ENCODE measurements at regions not wholly inside any gene's neighbourhood (a gene's known extent, or its start where the extent isn't known, plus 50 kb on each side); places are given as distances from the start of the nearest gene placed in this dataset.
"Not testable (repeated sequence)": the region's sequence is repeated elsewhere in the genome, so short reads cannot be mapped to it uniquely, and the experiment has no call there.

DNA sequence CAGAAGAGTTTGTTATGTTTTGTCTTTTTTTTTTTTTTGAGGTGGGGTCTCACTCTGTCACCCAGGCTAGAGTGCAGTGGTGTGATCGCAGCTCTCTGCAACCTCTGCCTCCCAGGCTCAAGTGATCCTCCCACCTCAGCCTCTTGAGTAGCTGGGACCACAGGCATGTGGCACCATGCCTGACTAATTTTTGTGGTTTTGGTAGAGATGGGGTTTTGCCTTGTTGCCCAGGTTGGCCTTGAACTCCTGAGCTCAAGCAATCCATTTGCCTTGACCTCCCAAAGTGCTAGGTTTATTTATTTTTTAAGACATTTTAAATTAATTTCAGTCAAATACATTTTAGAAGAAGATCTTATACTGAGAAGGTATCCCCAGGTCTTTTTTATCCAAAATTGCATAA is 366.7 kb downstream of the KCNJ2 start:
- DNase-seq: no peak

DNA sequence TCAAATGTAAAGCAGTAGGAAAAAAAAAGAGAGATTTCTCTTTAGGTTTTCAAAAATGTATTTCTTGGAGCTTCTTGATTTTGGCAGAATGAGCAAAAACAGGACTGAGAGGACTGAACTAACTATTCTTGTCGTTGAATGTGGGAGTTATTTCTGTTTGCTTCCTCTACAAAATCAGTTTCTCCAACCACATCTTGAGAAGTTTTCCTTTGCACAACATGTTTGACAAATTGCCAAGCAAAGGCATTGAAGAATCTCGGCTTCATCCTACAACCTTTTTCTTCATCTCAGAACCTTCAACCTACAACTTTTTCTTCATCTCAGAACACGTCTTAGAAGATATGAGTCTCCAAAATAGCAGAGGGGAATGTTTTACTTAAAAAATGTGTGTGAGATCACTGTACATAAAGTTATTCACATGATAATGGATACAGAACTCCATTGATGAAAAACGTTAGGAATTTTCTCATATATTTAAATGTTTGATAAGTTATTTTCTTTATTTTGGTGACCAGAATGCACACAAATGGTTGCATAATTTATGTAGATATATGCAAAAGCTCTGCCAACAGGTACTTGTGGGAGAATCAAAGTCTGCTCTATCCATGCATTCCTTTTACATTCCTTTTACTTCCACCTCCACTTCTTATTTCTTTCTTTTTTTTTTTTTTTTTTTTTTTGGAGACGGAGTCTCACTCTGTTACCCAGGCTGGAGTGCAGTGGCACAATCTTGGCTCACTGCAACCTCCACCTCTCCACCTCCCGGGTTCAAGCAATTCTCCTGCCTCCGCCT is 370.0 kb downstream of the KCNJ2 start:
- DNase-seq: no peak

DNA sequence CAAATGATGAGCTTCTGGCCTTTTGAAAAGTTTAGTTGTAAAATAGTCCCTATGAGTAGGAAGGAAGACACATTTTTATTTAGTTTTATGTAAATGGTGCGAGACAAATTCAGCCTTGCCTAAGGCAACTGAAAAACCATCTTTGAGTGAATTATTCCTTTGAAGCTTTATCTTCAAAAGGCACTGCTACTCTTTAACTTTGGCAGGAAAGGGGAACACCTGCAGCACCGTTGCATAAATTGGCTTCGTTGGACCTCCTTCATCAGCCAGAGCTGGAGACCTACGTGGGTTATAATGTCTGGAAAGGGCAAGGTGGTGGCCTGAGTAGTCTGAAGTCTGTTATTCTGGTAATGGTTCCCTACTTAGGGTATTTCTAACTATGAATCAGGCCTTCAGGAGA is 373.5 kb downstream of the KCNJ2 start:
- no peak for DNase-seq

DNA sequence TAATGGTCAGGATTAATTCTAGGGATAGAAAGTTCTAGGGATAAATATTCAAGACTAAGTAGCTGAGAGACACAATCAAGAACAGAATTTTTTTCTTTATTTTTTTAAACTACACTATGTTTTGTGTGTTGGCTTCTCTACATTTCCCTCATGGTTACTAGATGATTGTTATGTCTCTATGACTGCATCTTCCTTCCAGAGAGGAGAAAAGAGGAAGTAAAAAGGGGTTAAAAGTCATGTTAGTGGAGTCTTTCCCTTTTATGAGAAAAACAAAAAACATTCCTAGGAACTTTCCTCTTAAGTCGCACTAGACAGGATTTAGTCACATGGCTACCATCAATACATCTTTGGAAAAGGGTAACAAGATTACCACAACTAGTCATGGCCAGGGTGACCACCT is 375.0 kb downstream of the KCNJ2 start:
- no peak for DNase-seq

DNA sequence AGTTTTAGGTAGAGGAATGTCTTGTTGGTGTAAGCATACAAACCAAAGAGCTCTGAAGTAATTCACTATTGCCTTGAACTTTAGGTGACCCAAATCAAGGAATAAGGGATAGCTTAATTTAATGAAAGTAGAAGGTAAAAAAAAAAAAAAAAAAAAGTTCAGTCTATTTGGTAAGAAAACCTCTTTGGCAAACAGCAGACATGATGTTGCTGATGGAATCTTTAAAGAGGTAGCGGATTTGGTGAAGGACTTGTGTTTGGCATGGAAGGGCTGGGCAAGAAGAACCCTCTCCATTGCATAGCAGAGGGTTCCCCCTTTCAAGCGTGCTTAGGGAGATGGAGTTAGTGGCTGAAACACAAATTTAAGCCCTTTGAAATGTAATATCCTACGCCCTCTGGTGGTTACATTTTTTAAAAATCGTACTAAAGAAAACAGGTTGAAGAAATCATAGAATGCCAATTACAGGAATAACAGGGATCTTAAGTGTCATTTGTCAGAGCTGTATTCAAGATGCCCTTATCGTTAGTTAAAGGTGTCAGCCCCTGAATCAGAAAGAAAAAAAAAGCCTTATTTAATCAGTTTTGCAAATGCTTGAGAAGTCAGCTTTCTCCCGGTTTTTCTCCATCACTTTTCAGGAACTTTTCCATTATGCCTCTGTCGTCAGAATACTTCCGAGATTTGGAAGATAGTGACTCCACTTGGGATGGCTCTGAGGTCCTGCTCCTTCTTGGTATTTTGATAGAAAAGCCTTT is 383.1 kb downstream of the KCNJ2 start:
- no peak for DNase-seq

GRCh38 chr17:70552982-70553334 is 383.6 kb downstream of the KCNJ2 start:
- no peak for DNase-seq

GRCh38 chr17:70555723-70556122 is 386.4 kb downstream of the KCNJ2 start:
- no peak for DNase-seq

DNA sequence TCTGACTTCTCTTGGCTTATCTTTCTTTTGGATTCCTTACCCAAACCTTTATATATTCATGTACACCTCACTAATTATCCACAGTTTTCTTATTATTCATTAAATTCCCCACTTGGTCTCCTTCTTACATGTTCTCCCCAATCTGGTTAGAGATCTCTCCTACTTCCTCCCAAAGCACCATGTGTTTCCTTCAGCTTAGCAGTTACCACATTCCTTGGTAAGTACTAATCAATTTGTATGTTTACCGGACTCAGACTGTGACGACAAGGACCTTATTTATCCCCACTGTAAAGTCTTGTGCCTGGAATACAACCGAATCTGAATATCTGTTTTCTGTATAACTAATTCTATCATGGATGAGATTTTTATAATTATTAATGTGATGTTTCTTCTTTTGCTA is 389.5 kb downstream of the KCNJ2 start:
- DNase-seq: no peak

DNA sequence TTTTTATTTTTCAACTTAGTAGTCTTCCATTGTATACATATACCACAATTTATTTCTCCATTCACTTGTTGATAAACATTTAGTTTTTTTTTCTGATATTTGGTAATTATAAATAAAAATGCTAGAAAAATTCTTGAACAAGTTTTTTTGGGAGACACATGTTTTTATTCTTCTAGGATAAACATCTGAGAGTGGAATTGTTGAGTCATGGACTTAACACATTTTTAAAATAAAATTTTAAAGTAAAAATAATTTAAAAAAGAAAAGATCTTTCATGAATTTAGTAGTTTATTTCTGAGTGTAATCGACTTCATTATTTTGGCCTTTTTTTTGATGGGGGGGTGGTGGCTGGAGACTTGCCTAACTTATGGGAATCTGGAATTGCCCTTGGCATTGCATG is 391.1 kb downstream of the KCNJ2 start:
- DNase-seq: no peak

DNA sequence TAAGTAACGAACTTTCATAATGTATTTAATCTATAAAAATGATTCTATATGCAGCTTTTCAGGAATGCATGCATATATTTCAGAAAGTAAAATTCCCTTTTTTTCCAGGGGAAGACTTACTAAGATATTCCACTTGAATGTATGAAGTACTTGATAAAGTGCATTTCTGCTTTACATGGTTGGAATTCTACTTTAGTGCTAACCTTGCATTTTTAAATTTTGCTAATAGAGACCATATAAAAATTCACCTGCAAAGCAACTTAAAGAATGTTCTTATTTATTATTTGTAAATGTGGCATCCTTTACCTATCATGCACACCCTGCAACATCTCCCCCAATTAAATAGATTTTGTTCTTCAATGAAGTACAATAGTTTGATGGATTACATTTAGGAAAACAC is 392.8 kb downstream of the KCNJ2 start:
- DNase-seq: no peak

DNA sequence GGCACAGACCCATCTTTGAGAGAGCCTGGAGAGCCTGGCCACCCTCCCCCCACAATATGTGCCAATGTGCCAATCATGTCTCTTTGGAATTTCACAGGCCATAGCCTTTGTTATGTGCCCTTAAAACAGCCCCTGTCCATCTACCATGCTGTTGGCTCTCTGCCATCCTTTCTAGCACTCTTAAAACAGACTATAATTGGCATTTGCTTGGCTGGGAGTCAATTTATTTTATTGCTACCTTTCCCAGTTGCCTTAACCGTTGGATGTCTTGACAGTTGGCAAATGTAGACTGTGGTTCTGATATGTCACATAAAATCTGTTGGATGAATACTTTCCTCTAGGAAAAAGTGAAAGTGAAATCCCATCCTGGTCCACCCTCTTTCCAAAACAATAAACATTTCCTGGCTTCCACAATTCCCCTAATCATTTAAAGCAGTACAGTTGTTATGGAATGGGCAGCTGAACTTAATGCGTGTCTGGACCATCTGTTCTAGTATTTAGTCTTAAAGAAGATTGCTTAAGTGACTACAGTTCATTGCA is 394.0 kb downstream of the KCNJ2 start:
- no peak for DNase-seq

DNA sequence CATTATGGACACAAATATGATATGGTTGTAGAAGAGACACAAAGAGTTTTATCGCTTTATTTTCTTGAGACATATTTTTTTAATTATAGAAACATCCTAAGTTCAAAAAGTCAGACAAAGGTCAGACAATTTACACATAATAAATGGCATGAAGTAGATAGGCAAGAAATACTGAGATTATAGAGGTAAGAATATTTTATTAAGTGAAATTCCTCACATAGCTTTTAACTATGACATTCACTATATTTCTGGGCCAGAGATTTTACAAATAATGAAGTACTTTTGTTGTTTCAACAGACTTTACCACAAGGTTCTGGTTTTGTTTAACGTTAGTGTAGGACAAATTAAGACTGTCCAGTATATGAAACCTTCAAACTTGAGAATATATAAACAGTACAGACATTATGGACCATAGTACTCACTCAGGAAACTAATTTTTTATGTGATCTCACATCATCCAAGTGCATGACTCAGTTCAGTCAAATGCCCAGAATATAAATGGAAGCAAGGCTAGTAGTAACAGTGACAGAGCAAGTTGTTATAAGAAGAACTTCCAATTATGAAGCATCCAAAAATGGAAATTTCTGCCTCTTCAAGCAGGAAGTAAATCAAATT is 394.8 kb downstream of the KCNJ2 start:
- no peak for DNase-seq

- no peak for DNase-seq
Observed at GRCh38 chr17:70569128-70569527, 399.8 kb downstream of the KCNJ2 start.

GRCh38 chr17:70577456-70577855 is 408.1 kb downstream of the KCNJ2 start:
- no peak for DNase-seq

DNA sequence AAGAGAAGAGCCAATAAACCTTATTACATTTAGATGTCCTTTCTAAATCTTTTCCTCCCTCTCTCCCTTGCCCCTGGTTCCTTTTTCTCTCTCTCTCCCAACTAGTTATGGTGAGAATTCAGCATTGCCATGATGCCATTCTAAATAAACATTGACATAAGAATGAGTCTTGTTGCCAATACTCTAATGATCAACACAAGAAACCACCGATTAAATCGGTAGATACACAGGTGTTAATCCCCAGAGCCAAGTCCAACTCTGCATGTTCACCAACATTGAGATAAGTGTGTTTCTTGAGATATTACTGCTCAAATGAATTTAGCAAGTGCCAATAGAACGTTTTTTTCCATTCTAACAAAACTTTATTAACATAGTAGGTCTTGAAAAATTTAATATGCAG is 412.1 kb downstream of the KCNJ2 start:
- no peak for DNase-seq

DNA sequence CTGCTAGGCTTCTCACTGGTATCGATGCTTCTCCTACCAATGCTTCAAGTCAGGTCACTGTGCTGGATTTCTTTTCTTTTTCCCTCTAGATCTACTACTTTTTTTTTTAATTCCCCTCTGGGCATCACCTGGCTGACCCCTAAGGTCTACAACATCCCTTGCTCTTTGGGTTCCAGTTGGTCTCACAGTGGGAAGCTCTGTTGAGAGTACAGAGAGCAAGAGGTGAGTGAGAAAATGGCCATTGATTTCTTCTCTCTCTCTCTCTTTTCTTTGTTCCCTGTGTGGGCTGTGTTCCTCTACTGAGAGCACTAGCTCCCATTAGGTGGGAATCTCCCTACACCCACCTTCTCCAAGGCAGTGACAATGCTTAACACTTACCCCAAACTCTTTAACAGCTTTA is 413.4 kb downstream of the KCNJ2 start:
- DNase-seq: no peak

GRCh38 chr17:70584255-70584654 is 414.9 kb downstream of the KCNJ2 start:
- no peak for DNase-seq

- DNase-seq: no peak
Observed at GRCh38 chr17:70588003-70588402, 418.7 kb downstream of the KCNJ2 start.

- no peak for DNase-seq
Observed at GRCh38 chr17:70597774-70598173, 428.4 kb downstream of the KCNJ2 start.

DNA sequence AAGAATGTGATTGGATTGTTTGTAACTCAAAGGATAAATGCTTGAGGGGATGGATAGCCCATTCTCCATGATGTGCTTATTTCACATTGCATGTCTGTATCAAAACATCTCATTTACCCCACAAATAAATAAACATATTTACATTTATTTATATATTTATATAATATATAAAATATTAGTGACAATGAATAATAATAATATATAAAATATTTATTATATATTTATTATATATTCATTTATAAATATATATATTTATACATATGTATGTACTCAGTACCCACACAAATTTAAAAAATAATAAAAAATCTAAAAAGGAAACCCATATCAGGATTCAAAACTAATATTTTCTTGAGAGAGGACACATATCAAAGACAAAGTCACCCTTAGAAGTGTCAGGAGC is 429.9 kb downstream of the KCNJ2 start:
- no peak for DNase-seq

GRCh38 chr17:70599945-70600344 is 430.6 kb downstream of the KCNJ2 start:
- not testable (repeated sequence) for DNase-seq

DNA sequence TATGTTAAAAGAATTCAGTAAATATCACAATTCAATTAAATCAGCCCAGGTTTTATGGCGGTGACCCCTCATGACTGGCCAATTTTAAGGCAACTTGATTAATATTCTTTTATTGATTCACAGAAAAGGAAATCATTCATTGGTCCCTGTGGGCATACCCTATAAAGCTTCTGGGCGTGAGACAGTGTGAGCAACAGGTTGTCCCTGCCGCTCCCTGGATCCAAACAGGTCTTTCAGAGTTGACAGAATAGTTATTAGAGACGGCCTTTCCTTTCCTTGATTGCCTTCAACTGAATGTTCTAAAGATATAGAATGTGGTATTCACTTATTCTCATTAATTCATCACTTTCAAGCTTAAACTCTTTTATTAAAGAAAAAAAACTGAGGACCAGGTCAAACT is 433.9 kb downstream of the KCNJ2 start:
- DNase-seq: no peak

- no peak for DNase-seq
Observed at GRCh38 chr17:70604854-70605253, 435.5 kb downstream of the KCNJ2 start.

GRCh38 chr17:70606086-70606485 is 436.8 kb downstream of the KCNJ2 start:
- DNase-seq: no peak
